ENCODE measurements at regions not wholly inside any gene's neighbourhood (a gene's known extent, or its start where the extent isn't known, plus 50 kb on each side); places are given as distances from the start of the nearest gene placed in this dataset.
"Not testable (repeated sequence)": the region's sequence is repeated elsewhere in the genome, so short reads cannot be mapped to it uniquely, and the experiment has no call there.

DNA sequence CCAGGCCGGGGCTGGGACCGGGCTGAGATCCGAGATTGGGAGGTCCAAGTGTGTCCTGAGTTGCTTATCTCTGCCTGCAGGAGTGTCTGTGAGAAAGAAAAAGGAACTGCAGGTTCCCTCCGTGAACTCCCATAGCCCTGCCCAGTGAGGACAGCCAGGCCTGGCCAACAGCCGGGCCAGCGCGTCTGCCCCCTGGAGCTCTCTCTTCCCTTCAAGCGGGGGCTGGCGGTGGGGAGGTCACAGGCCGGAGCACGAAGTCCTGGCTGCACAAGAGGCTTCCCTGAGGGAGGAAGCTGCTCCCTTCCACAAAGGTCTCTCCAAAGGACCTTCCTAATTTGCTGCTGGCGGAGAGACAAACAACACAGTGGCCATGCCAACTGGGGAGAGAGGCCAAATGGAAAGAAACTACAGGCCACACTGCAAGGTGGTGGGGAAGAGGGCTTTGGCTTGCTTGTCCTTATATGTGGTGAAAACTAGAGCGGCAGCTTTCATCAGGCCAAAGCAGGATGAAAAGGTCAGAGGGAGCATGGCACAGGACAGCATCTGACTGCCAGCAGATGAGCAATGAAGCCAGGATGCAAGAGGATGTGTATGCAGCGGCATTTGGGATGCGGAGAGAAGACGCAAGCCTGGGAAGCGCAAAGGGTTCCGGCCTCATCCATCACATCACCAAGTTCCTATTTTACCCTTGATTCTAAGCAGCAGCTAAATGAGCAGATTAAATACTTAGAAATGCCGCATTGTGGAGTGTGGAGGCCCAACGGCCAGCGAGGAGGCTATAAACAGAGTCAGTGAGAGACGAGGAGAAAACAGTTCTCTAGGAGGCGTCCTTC, 260.0 kb downstream of the ERMARD start:
- peak; percentile 34 for DNase-seq (ENCODE audit: low spot score)

DNA sequence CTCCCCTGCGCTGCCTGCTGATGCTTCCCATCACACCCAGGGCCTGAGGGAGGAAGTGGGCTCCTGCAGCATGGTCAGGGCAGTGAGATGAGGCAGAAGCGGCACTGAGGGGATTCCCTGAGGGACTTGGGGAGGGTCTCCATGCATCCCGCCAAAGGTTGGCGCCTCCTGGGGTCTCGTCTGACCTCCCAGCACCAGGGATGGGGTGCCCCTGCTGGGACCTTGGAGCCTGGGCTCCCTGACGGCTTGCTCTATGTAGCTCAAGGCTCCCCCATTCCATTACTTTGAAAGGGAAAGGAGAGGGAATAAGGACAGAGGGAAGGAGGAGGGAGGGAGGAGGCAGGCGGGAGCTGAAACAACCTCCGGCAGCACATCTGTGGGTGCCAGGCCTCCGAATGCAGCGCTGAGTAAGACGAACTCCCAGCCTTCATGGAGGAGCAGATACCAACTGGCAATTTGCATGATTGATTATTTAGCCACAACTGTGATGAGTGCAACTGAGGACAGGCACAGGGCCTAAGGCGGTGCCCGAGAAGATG, 259.3 kb downstream of the ERMARD start:
- DNase-seq (ENCODE audit: low spot score) = no peak

DNA sequence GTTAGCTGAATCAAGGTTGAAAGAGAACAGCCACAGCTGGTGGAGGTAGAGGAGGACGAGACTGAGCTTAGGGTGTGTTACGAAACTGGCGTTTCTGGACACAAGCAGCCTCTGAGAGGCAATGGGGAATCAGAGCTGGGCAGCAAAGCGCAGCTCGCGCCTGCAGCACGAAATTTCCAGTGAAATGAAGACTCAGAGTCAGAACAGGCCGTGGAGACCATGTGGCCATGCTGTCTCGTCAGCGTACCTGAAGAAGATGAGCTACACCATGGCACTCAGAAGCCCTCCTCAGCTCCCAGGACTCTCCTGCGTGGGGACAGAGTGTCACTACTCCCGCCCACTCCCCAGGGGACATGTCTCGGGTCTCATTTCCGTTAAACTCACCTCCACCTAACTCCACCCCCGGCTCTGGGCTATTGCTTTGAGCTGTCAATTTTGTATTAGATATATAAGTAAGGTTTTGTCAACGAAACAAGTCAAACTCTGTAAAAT, 256.9 kb downstream of the ERMARD start:
- no peak for DNase-seq (ENCODE audit: low spot score)

DNA sequence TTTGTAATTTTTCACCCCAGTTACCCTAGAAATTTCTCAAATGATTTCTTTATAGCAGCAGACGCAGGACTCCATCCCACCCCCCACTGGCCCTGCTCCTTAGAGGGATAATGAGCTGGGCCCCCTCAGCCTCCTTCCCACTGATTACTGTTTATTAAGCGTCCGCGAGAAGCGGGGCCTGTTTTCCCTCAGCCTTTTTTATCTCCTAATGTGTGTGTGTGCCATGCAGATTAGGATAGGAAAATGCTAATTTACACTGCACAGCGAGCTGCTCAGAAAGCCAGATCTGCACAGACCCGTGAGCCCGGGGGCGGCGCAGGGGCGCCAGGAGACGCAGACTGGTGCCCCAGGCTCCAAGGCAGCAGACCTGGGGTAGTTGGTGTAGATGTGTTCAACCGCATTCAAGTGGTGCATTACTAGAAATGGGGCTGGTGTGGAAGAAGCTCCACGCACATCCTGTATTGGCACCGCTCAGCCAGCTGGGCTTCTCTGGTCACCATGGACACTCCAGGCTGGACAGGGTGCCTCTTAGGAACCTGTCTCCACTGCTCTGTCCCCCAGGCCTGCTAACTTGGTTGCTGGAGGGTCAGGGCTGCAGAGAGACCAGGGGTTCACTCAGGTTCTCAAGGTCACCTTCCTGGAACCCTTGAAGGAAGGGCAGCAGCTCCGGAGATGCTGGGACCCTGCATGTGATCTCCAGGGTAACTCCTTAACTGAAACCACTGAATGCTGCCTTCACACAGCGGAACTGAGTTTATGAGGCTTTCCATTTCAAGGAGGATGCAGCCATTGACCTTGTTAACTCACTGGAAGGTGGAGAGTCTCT, 256.3 kb downstream of the ERMARD start:
- no peak for DNase-seq (ENCODE audit: low spot score)

DNA sequence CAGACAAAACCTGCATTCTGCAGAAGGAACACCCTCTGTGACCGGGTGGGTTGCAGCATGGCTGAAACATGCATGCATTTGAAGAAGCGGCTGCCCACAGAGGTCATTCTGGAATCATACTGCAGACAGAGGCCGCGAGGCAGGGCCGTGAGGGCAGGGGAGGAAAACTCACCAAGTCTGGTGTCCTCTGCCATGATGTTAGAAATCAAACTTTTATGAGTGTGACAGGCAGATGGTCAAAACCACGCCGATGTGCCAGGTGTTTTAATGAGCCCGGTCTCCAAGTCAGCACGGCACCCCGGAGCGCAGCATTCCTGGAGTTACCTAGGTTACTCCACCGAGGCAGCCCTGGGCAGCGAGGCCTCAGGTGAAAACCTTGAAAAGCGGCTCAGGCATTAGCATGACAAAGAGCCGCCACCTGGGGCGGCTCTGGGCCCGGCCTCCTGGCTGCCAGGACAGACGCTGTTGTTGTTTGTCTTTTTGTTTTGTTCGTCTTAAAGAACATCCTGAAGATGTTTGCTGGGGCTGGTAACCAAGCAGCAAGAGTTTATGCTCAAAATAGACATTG, 255.6 kb downstream of the ERMARD start:
- DNase-seq (ENCODE audit: low spot score) = no peak

GRCh38 chr6:170006071-170006899, 254.9 kb downstream of the ERMARD start:
- DNase-seq (ENCODE audit: low spot score) = no peak

DNA sequence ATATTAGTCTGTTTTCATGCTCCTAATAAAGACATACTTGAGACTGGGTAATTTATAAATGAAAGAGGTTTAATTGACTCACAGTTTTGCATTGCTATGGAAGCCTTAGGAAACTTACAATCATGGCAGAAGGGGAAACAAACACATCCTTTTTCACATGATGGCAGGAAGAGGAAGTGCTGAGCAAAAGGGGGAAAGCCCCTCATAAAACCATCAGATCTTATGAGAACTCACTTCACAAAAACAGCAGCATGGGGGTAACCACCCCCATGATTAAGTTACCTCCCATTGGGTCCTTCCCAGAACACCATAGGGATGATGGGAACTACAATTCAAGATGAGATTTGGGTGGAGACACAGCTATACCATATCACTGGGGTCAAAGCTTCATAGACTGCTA, 254.2 kb downstream of the ERMARD start:
- DNase-seq (ENCODE audit: low spot score) = no peak

DNA sequence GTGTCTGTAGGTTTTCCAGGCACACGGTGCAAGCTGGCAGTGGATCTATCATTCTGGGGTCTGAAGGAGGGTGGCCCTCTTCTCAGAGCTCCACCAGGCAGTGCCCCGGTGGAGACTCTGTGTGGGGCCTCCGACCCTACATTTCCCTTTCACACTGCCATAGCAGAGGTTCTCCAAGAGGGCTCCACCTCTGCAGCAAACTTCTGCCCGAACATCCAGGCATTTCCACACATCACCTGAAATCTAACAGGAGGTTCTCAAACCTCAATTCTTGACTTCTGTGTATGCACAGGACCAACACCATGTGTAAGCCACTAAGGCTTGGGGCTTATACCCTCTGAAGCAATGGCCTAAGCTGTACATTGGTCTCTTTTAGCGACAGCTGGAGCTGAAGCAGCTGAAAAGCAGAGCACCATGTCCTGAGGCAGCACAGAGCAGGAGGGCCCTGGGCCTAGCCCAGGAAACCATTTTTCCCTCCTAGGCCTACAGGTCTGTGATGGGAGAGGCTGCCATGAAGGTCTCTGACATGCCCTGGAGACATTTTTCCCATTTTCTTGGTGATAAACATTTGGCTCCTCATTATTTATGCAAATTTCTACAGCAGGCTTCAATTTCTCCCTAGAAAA, 253.3 kb downstream of the ERMARD start:
- no peak for DNase-seq (ENCODE audit: low spot score)

- no peak for DNase-seq (ENCODE audit: low spot score)
Measured at GRCh38 chr6:170003451-170004160, 252.2 kb downstream of the ERMARD start.

GRCh38 chr6:170003027-170003426, 251.6 kb downstream of the ERMARD start:
- DNase-seq (ENCODE audit: low spot score) = no peak

GRCh38 chr6:170001782-170002181, 250.4 kb downstream of the ERMARD start:
- DNase-seq (ENCODE audit: low spot score) = not testable (repeated sequence)

DNA sequence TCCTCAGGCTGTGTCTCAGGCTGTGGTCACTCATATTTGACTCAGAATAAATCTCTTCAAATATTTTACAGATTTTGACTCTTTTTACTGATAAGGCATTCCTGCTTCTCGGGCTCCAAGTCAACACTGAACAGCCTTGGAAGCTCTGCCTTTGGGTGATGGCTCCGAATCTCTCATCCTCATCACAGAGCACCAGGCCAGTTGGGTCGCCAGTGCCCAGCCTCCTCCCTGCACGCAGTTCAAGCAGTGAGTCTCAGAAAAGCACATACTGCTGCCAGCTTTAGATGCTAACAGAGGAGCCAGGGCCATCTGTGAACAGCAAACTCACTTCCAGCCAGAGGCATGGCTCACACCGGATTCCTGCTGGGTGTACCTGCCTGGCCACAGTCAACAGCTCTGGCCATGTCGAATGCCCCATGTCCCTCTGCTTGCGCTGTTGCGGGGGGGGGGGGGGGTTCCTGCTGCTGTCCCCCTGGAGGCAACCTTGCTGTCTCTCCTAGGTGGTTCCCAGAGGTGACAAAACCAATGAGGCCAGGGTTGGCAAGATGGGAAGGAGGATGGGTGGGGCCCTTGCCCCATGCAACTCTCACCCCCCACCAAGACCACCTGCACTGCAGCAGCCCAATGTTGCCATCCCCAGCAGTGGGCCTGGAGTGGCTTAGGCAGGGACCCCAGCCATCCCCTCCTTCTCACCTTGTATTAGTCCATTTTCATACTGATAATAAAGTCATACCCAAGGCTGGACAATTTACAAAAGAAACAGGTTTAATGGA, 248.8 kb downstream of the ERMARD start:
- DNase-seq (ENCODE audit: low spot score) = no peak

DNA sequence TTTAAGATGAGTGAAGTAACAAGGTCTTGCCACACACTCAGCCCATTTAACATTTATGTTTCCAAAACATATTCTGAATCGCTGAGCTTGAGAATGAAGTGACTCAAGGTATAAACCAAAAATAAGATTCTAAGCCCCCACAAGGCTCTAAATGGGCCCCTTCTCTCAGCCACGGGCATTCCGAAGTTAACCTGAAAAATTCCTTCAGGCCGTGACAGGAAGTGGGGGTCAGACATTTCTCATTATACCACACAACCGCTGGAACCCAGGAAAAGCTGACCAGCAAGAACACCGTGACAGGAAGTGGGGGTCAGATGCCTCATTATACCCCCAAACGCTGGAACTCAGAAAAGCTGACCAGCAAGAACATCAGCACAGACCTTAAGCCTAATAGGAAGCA, 247.9 kb downstream of the ERMARD start:
- DNase-seq (ENCODE audit: low spot score) = no peak

- no peak for DNase-seq (ENCODE audit: low spot score)
Measured at GRCh38 chr6:169998457-169998856, 247.0 kb downstream of the ERMARD start.

GRCh38 chr6:169997930-169998218, 246.5 kb downstream of the ERMARD start:
- DNase-seq (ENCODE audit: low spot score) = no peak

GRCh38 chr6:169997187-169997929, 245.9 kb downstream of the ERMARD start:
- no peak for DNase-seq (ENCODE audit: low spot score)

GRCh38 chr6:169996378-169997051, 245.1 kb downstream of the ERMARD start:
- no peak for DNase-seq (ENCODE audit: low spot score)

- no peak for DNase-seq (ENCODE audit: low spot score)
Measured at GRCh38 chr6:169994739-169995138, 243.3 kb downstream of the ERMARD start.
